SK-MEL-5 (cell line): ENCODE measurements at regions not wholly inside any gene's neighbourhood (a gene's known extent, or its start where the extent isn't known, plus 50 kb on each side); places are given as distances from the start of the nearest gene placed in this dataset.

ENCODE experiments used
- DNase-seq: peaks from one replicate; pipeline ENCODE4 v3.0.0-alpha.2; 2016; ENCODE audit warnings: low read depth, low spot score
- in situ Hi-C: cut with HindIII; loops from 2 replicates; pipeline ENCODE4 v1.10.0; 2016; ENCODE audit warnings: low sequenced_read_pairs, high pct_unique_total_duplicates, low pct_unique_long_range_greater_than_20kb

- in situ Hi-C loops, result no loop called here
Measured at GRCh38 chr15:69793431-69793780, 304.3 kb downstream of the TLE3 start.

GRCh38 chr15:69793781-69794451 lies 303.8 kb downstream of the TLE3 start:
- no peak for DNase-seq
- in situ Hi-C loops, result no loop called here

More at GRCh38 chr15:69793431-69793780, 304.3 kb downstream of the TLE3 start:
- no peak for DNase-seq

DNA sequence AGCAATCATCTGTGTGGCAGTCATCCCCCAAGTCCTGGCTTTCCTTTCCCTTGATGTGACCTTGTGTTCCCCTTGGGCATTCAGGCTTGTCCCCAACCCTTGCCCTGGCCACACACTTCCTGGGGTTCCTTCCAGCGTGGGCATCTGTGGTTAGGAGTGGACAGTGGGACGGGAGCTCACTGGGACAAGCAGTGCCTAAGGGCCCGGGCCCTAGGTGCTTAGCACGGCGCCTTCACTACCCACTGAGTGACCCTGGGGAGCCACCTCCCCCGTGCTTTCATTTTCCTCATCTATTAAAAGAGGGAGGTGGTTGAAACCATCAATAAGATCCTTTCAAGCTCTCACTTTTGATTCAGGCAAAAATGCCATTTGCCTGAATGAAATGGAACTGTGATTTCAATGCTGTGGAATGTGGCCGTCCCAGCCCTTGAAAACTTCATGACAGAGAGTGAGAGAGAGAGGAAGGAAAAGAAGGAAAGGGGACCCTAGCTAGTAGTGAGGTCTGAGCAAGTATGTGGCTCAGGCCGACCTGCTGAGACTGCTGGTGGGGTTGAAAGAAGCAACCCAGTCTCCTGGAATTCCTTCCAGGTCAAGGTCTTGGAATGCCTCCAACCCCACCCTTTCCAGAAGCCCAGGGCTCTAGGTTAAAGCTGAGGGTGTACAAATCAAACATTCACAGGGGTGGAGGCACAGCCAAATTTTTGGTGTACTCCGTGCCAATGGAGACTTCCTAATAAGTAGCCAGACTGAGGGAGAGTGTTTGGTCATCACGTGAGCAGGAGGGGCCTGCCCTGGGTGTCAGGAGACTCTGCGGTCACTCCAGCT lies 302.9 kb downstream of the TLE3 start:
- in situ Hi-C loops, result no loop called here
- DNase-seq, result no peak

- in situ Hi-C loops, result no loop called here
Measured at GRCh38 chr15:69795601-69796000, 302.1 kb downstream of the TLE3 start.

GRCh38 chr15:69797051-69797595 lies 300.6 kb downstream of the TLE3 start:
- in situ Hi-C loops, result no loop called here
- no peak for DNase-seq

More at GRCh38 chr15:69795601-69796000, 302.1 kb downstream of the TLE3 start:
- DNase-seq, result no peak

DNA sequence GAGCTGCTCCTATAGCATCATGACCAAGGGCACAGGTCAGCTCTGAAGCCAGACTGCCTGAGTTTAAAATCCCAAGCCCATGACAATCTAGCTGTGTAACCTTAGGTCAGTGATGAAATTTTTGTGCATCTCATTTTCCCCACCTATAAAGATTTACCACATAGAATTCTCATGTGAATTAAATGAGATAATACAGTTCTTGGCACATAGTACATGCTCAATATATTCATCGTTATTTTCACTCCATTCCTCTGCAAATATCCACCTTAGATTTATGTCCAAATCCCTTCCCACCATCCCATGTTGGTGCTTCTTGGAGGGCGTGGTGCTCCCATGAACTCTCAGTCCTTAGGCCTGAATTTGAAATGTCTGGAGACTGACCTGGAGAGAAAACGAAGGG lies 300.1 kb downstream of the TLE3 start:
- no peak for DNase-seq
- in situ Hi-C loops, result no loop called here

DNA sequence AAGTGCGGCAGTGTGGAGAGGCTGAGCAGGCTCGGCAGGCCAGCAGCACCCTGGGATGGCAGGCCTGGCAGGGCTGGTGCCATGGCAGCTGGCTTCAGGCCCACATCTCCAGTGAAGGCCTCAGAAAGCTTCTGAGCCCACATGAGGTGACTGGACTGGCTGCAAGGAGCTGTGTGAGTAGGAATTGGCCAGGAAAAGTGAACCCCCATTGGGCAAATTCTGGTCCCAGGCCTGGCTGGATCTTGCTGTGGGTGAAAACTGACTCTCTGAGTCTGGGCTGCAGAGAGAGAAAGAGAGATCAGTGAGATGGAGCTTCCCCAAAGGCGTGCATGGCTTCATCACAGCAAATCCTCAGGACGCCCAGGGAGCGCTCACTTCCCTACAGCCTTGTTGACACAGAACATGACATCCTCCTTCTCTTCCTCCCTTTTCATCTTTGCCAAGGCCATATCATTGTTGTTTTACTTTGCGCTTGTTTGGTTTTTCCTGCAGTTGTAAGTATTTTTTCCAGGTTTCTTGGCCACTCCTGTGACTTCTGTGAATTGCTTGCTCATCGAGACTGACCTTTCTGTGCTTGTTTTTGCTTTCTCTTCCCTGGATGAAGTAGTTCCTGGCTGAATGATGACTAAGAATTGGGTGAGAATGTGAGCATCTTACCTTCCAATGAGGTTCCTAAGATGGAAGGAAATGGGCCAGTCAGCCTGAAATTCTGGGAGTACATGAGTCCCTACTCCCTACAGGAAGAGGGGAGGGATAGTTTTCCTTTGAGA lies 299.1 kb downstream of the TLE3 start:
- DNase-seq, result no peak
- in situ Hi-C loops, result no loop called here

- no peak for DNase-seq
- in situ Hi-C loops, result no loop called here
Measured at GRCh38 chr15:69801144-69801543, 296.6 kb downstream of the TLE3 start.

GRCh38 chr15:69802432-69802831 lies 295.3 kb downstream of the TLE3 start:
- in situ Hi-C loops, result no loop called here

GRCh38 chr15:69804786-69805185 lies 292.9 kb downstream of the TLE3 start:
- in situ Hi-C loops, result no loop called here
- DNase-seq, result no peak

More at GRCh38 chr15:69802432-69802831, 295.3 kb downstream of the TLE3 start:
- no peak for DNase-seq

DNA sequence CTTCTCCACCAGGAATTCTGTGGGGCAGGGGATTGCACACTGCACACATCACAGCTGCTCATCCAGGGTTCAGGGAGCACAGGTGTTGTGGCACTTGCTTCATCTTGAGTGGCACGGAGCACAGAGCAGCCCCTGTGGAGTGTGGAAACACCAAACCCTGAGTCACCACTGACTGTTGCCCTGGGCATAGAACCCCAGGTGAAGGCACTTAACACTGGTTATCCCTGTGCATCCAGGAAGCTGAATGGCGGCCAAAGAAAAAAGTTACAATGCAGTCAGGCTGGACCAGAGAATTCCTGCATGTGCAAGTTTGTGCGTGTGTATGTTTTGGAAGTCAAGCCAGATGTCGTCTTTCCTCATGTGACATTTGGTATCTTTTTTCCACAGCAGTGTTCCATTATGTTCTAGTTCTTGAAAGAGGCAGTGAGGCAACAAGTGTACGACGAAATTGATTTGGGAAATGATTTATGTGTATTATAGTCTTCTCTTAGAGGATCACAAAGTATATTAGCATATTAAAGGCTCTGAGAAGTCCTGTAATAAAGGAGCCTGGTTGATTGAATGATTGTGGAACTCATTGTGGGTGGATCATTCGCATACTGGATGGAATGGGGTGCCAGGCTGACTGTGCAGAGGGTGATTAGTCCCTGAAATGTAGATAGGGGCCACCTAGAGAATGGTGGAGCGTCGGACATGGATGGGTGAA lies 292.3 kb downstream of the TLE3 start:
- in situ Hi-C loops, result no loop called here
- no peak for DNase-seq

- DNase-seq, result no peak
- in situ Hi-C loops, result no loop called here
Measured at GRCh38 chr15:69806287-69806915, 291.3 kb downstream of the TLE3 start.

GRCh38 chr15:69807721-69808120 lies 290.0 kb downstream of the TLE3 start:
- in situ Hi-C loops, result no loop called here
- no peak for DNase-seq

- in situ Hi-C loops, result no loop called here
- no peak for DNase-seq
Measured at GRCh38 chr15:69808756-69809155, 289.0 kb downstream of the TLE3 start.

DNA sequence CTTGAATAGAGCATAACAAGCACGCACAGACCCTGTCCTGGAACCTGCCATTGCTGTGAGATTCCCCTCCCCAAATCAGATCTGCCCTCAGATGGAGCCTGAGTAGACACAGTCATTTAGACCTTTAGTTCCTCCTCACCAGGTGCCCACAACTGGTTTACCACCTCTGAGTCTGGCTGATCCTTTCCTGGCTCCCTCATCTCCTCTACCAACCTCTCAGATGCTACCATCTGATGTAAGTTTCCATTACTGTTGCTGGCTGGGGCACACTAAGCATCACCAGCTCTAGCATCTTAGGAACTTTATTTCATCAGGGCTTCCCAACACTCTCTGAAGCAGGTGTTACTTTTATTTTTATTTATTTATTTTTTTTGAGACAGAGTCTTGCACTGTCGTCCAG lies 288.3 kb downstream of the TLE3 start:
- DNase-seq, result no peak
- in situ Hi-C loops, result no loop called here

DNA sequence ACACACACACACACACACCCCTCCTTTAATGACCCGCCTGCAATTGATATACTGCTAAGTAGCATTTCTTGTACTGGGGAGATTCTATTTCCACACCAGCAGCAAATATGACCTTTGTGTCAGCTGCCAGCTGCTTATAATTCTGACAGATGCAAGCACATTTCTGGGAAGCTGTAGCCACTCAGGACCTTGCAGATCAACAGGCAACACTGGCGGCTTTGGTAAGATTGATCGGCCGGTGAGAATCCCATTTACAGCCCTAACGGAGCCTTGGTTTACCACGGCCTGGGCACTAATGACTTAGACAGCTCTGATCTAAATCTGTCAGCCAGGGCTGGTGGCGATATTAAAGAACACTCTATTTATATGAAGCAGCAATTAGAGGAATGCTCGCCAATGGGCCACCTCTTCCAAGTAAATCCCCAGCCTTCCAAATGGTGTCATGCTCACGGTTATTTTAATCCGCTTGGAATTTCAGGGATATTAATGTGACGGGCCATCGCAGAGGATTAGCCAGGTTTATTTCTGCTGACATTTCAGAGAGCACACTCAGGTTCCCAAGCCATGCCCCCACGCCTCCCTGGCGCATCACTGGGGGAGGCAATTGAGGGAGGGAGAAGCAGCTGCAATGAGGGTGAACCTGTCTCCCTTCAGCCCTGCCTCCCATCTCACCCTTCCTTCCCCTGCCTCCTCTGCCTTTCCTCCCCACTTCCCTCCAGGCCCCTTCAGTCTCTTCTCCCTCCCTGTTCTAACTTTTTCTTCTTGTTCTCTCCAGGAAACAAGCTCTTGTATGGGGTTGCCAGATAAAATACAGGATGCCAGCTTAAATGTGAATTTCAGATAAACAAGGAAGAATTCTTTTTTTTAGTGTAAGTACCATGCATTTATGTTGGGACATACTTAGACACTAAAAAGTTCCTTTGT lies 287.0 kb downstream of the TLE3 start:
- in situ Hi-C loops, result no loop called here
- DNase-seq, result no peak
